ENCODE measurements at regions not wholly inside any gene's neighbourhood (a gene's known extent, or its start where the extent isn't known, plus 50 kb on each side); places are given as distances from the start of the nearest gene placed in this dataset.

GRCh38 chr1:238913210-238913609 is 473.2 kb upstream of the CHRM3 start:
- Histone ChIP-seq H3K9ac (replicated peaks; ENCODE audit: extremely low read depth, insufficient read depth, low read length) (no peak overlapping the region), H3K4me3 (replicated peaks in 1 of 3; ENCODE audit: insufficient read depth in 1 of 3, low read depth in 1 of 3, low read length in 3 of 3) (no peak overlapping the region), H3K4me1 (ENCODE audit: control insufficient read depth, extremely low read depth, insufficient read depth, low read length) (no peaks in the 10 kb centered on the region), H3K9me1 (replicated peaks; ENCODE audit: control insufficient read depth, extremely low read depth, insufficient read depth, low read length) (no peaks in the 10 kb centered on the region), H3K79me2 (ENCODE audit: control insufficient read depth, insufficient read depth, low read length) (no peaks in the 10 kb centered on the region), H3K27ac (ENCODE audit: insufficient read depth, low read depth, low read length) (no peak overlapping the region), H3K36me3 (ENCODE audit: control insufficient read depth in 2 of 2, extremely low read depth in 1 of 2, insufficient read depth in 2 of 2, low read length in 2 of 2) (no peaks in the 10 kb centered on the region), H3K27me3 (ENCODE audit: control insufficient read depth in 2 of 2, insufficient read depth in 2 of 2, low read length in 2 of 2) (no peaks in the 10 kb centered on the region), H4K20me1 (replicated peaks; ENCODE audit: control insufficient read depth, extremely low read depth, insufficient read depth, low read length) (no peaks in the 10 kb centered on the region), H3K4me2 (ENCODE audit: insufficient read depth, low read length) (no peak overlapping the region), H2AFZ (ENCODE audit: low read depth, low read length) (no peak overlapping the region), H3K9me3 (replicated peaks; ENCODE audit: control insufficient read depth, insufficient read depth, low read length) (peaks cover 2% of the 10 kb centered on the region)
- BruUV-seq (replicated peaks) = no TSS peak
- CTCF ChIA-PET = no interaction called here
- dilution Hi-C loops (cut with MboI; ENCODE audit: extremely low pct_ligation_motif_present, low sequenced_read_pairs) = no loop called here
- TF ChIP-seq FOS (IDR thresholded peaks at IDR 0.05; ENCODE audit: borderline replicate concordance, insufficient read depth, low read length) = no peak
- no peak for TF ChIP-seq CTCF (IDR thresholded peaks at IDR 0.05; ENCODE audit: extremely low read depth in 1 of 2, insufficient read depth in 1 of 2, low read depth in 1 of 2, low read length in 2 of 2)
- no peak for TF ChIP-seq EZH2 (IDR thresholded peaks at IDR 0.05; ENCODE audit: borderline replicate concordance, low read depth, low read length, severe bottlenecking)
- TF ChIP-seq JUN (IDR thresholded peaks at IDR 0.05; ENCODE audit: borderline replicate concordance, insufficient read depth, insufficient read length, low read depth) = no peak
- no peak for TF ChIP-seq POLR2A (IDR thresholded peaks at IDR 0.05; ENCODE audit: low read depth, low read length)
- TF ChIP-seq POLR2AphosphoS5 (IDR thresholded peaks at IDR 0.05; ENCODE audit: insufficient read depth, low read depth, low read length) = no peak
- no peak for TF ChIP-seq GATA2 (IDR thresholded peaks at IDR 0.05; ENCODE audit: insufficient read depth, insufficient read length, low read depth, low read length)
- TF ChIP-seq, protein P1, sequence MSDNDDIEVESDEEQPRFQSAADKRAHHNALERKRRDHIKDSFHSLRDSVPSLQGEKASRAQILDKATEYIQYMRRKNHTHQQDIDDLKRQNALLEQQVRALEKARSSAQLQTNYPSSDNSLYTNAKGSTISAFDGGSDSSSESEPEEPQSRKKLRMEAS (IDR thresholded peaks at IDR 0.05; ENCODE audit: insufficient read depth, insufficient read length) = no peak
- no peak for TF ChIP-seq MYC (IDR thresholded peaks at IDR 0.05; ENCODE audit: low read depth, low read length)
- FAIRE-seq (no peak), DNase-seq (ENCODE audit: low read depth, low spot score) (no peak)
- intact Hi-C loops (cut with micrococcal nuclease) = no loop called here
- POLR2A ChIA-PET = no interaction called here

Data from endothelial cell of umbilical vein (primary cell).